C4-2B (cell line): ENCODE measurements at regions not wholly inside any gene's neighbourhood (a gene's known extent, or its start where the extent isn't known, plus 50 kb on each side); places are given as distances from the start of the nearest gene placed in this dataset.

Experiments used
- ZFX ChIP-seq: fragments of 450-650 bp; IDR thresholded peaks from 2 replicates; pipeline ENCODE4 v1.6.1; 2017
- TF ChIP-seq, protein P1 (sequence below): fragments of 450-650 bp; conservative IDR thresholded peaks from 2 replicates; pipeline ENCODE4 v1.5.1; 2017; ENCODE audit warnings: mild to moderate bottlenecking

DNA sequence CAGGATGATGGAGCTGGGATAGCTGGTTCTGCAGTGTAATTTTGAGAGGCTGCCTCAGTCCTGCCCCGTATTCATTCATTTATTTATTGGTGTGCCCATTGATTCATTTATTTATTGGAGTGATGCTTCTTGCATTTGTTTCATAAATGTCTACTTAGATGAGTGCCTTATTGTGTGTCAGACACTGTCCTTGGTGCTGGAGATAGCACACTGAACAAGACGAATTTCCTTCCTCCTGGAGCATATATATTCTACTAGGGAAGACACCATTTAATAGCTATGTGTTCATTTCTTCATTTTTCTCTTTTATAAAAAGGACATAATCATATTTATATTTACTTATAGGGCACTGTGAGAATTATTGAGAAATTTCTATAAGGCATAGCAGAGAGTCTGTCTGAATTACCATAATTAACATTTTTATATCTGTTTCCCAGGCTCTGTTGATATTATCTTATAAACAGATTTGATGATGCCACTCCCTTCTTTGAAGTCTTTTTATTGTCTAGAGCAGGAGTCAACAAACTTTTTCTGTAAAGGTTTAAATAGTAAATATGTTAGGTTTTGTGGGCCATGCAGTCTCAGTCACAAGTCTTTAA lies 433.9 kb upstream of the ZNF608 start:
- TF ChIP-seq, protein P1, sequence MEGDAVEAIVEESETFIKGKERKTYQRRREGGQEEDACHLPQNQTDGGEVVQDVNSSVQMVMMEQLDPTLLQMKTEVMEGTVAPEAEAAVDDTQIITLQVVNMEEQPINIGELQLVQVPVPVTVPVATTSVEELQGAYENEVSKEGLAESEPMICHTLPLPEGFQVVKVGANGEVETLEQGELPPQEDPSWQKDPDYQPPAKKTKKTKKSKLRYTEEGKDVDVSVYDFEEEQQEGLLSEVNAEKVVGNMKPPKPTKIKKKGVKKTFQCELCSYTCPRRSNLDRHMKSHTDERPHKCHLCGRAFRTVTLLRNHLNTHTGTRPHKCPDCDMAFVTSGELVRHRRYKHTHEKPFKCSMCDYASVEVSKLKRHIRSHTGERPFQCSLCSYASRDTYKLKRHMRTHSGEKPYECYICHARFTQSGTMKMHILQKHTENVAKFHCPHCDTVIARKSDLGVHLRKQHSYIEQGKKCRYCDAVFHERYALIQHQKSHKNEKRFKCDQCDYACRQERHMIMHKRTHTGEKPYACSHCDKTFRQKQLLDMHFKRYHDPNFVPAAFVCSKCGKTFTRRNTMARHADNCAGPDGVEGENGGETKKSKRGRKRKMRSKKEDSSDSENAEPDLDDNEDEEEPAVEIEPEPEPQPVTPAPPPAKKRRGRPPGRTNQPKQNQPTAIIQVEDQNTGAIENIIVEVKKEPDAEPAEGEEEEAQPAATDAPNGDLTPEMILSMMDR: no peak
- TF ChIP-seq ZFX: no peak
